DMS53 treated with DMSO at 0.1 percent for 48 hours (cell line): ENCODE measurements at regions not wholly inside any gene's neighbourhood (a gene's known extent, or its start where the extent isn't known, plus 50 kb on each side); places are given as distances from the start of the nearest gene placed in this dataset.
"Not testable (repeated sequence)": the region's sequence is repeated elsewhere in the genome, so short reads cannot be mapped to it uniquely, and the experiment has no call there.

Experiments used
- DNase-seq: peaks from one replicate; lab custom pipeline; 2025; ENCODE audit not compliant: unreplicated experiment; lab: John Stamatoyannopoulos, UW

DNA sequence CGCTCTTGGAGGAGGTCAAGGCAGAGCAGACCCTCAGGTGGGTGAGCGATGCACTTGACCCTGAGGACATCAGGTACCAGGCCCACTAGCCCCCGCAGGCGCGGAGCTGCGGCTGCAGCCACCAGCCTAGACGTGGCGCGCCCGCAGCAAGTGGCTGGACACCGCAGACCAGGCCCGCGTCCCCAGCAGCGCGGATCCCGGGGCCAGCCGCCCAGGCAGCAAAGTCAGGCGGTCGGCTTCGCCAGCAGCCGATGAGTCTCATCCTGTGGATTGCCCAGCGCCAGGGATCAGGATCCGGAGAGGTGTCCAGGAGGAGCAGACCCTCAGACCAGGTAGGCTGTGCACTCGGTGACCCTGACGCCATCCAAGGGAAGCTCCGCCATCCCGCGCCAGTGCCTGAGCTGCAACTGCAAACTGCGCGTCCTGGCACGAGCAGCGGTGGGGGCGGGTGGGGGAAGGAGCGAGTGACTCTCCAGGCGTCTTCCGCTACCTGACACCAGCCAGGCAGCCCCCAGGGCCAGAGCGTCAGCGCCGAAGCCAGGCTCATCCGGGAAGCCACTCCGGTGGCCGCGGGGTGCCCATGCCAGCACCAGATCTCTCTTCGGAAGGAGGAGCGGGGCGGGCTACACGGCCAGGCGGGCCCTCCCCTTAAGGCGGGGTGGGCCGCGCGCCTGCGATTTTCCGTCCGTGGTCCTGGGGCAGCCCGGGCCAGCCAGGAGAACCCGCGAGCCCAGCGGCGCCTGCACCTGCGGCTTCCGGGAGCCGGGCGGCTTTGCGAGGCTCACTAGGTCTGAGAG, 92.6 kb upstream of the THOC3 start:
- DNase-seq, result not testable (repeated sequence)

- DNase-seq, result not testable (repeated sequence)
These were observed 93.1 kb upstream of the THOC3 start for GRCh38 chr5:176061269-176061622.

DNA sequence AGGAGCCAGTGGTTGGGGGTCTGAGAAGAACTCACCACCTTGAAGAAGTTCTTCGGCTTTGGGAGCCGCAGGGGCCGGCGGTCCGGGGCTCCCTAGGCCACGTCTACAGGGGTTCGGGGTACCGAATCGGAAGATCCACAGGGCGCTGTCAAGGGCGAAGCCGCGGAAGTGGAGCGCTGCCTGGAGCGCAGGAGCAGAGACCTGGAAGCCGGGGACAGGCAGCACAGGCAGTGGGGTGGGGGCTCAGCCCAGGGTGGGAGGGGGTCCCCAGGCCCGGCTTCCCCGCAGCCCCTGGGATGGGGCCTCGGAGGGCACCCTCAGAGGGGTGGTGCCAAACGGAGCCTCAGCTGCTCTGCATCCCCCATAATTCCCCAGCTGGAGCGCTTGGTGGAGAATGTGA, 93.5 kb upstream of the THOC3 start:
- DNase-seq, result not testable (repeated sequence)

DNA sequence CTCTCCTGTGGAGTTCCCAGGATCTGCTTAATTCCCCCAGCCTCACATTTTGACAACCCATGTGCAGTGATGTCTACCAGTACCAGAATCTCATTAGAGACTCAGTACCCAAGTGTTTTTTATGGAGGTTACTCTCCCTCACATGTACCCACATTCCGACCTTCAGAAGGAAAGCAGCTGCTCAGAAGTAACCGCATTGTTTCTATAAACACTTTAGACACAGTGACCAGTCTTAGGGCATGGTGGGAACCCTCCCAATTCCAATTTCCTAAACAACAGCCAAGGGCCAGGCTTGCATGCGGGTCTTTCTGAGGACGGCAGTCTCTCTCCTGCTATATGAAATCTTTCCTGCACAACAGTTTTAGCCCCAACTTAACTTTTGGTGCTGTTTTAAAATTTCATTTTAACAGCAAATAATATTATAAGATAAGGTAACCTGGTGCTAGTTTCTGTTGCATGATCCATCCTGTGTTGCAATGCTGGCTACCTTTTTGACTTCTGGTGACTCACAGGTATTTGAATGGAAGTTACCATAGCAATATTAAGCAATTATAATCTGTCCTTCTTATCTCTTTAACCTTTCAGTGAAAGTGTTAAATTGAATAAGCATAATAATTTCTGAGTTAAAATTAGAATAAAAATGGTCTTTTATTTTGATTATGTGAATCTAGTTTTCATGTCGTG, 98.3 kb upstream of the THOC3 start:
- not testable (repeated sequence) for DNase-seq

GRCh38 chr5:176067162-176067561, 99.0 kb upstream of the THOC3 start:
- DNase-seq, result not testable (repeated sequence)

DNA sequence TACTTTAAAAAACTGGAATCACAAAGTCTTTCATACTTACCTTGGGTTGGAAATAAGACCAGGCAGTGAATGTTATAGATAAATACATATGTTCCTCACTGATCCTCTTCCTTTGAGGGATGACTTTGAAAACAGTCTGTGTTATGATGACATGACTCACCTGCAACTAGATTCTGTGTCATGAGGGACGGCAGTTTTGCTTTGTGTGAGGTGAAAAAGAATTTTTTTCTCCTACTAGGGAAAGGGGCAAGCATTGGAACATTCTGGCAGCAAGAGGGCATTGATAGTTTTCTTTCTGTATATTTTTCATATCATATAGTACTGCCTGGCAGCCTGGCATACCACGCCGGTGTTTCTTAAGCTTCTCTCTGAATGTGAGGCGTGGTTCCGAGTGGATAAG, 99.8 kb upstream of the THOC3 start:
- not testable (repeated sequence) for DNase-seq

- not testable (repeated sequence) for DNase-seq
These were observed 106.0 kb upstream of the THOC3 start for GRCh38 chr5:176073996-176074571.

GRCh38 chr5:176083717-176084116, 115.6 kb upstream of the THOC3 start:
- DNase-seq, result not testable (repeated sequence)

DNA sequence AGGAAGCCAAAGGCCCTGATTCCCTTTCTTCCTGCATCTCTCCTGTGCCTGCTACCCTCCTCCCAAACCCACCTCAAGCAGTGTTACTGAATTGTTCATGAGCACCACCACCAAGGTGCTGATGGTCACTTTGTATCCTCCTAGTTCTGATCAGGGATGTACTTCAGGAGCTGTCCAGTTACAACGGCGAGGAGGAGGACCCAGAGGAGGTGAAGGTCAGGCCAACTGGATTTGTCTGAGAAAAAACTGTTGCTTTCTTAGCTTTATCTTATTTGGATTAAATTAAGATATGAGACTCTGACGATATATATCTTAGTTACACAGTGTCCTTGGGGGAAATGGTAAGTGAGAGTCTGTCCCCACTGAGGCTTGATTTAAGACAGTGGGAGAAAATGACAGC, 135.0 kb upstream of the THOC3 start:
- not testable (repeated sequence) for DNase-seq

DNA sequence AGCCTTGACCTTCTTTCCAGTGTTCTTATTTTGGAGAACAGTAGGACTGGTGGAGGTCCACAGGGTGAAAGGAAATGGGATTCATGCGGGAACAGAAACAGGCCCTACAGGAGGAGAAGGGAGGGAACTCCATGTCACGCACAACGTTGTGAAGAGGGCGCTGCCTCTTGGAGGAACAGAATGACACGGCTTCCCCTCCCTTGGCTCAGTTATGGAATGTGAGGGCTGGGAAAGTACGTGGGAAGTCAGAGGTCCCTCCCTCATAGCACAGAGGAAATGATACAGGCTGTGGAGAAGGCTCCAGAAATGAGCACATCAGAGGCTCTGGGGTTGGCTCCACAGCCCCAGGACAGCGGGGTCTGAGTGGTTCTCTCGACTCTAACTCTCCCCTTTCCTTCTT, 125.3 kb upstream of the SIMC1 start:
- not testable (repeated sequence) for DNase-seq

GRCh38 chr5:176113673-176114335, 124.4 kb upstream of the SIMC1 start:
- DNase-seq, result not testable (repeated sequence)

- not testable (repeated sequence) for DNase-seq
These were observed 123.4 kb upstream of the SIMC1 start for GRCh38 chr5:176114825-176115224.

- DNase-seq, result not testable (repeated sequence)
These were observed 120.5 kb upstream of the SIMC1 start for GRCh38 chr5:176117699-176118238.

- not testable (repeated sequence) for DNase-seq
These were observed 115.9 kb upstream of the SIMC1 start for GRCh38 chr5:176122361-176122760.

GRCh38 chr5:176124120-176124519, 114.1 kb upstream of the SIMC1 start:
- not testable (repeated sequence) for DNase-seq

- DNase-seq, result no peak
These were observed 106.5 kb upstream of the SIMC1 start for GRCh38 chr5:176131771-176132170.

DNA sequence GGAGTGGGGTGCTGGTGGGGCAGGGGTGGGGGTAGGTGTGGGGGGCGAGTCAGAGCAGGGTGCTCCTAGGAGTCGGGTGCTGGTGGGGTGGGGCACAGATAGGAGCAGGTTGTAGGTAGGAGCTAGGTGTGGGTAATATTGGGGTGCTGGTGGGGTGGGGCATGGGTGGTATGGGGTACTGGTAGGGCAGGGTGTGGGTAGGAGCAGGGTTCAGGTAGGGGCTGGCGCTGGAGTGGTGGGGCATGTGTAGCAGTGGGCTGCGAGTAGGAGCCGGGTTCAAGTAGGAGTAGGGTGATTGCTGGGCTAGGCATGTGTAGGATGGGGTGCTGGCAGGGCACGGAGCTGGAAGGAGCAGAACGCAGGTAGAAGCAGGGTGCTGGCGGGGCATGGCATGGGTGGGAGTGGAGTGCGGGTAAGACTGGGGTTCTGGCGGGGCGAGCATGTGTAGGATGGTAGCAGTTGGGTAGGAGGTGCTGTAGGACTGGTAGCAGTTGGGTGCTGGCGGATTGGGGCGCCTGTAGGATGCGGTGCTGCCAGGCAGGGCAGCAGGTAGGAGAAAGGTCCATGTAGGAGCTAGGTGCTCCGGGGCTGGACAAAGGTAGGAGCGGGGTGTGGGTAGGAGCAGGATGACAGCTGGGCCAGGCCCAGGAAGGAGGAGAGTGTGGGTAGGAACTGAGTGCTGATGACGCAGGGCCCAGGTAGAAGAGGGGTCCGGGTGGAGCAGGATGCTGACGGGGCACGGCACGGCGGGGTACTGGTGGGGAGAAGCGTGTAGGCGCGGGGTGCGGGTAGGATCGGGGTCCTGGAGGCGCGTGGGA, 105.5 kb upstream of the SIMC1 start:
- DNase-seq, result no peak

DNA sequence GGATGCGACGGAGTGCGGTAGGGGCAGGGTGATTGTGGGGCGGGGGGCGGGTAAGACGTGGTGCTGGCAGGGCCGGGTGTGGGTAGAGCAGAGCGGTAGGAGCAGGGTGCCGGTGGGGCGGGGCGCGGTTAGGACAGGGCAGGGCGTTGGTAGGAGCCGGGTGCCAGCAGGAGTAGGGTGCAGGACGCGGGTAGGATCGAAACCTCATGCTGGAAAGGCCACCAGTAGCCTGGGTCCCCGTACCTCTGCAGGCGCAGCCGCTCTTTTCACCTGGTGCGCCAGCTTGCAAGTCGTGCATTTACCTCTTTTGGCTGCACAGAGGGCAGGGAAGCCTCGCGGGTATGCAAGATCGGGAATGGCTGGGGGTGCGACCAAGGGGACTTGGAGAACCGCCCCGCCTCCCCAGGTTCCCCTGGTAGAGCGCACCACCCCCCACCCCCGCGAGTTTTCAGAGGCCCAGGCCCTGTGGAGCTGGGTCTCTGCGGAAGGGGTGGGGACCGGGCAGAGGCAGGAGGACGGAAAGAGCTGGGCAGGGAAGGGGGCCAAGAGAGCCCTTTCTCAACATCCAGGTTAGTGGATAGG, 104.8 kb upstream of the SIMC1 start:
- peak; percentile 19 for DNase-seq

- no peak for DNase-seq
These were observed 104.3 kb upstream of the SIMC1 start for GRCh38 chr5:176133877-176134276.
